ENCODE measurements at regions not wholly inside any gene's neighbourhood (a gene's known extent, or its start where the extent isn't known, plus 50 kb on each side); places are given as distances from the start of the nearest gene placed in this dataset.

- no peak overlapping the region for H3K27ac ChIP-seq
- no peak for TF ChIP-seq CTCF (IDR thresholded peaks at IDR 0.05)
- no peak for TF ChIP-seq POLR2A (IDR thresholded peaks at IDR 0.05)
- H3K27me3 ChIP-seq = no peaks in the 10 kb centered on the region
- intact Hi-C loops (cut with DNase I; ENCODE audit: low total_unique reads) = no loop called here
- H3K9me3 ChIP-seq = no peaks in the 10 kb centered on the region
- no peaks in the 10 kb centered on the region for H3K4me1 ChIP-seq
- no peak for DNase-seq
- H3K36me3 ChIP-seq (ENCODE audit: low read depth, missing control alignments) = no peaks in the 10 kb centered on the region
- WGBS, 2 donors = 90 to 95% methylated on average over 5 of the region's 5 CpGs
- no peak overlapping the region for H3K4me3 ChIP-seq
These were observed 1923.0 kb upstream of the PIK3C3 start for GRCh38 chr18:40032076-40032475.

- no peaks in the 10 kb centered on the region for H3K36me3 ChIP-seq (ENCODE audit: low read depth, missing control alignments)
- intact Hi-C loops (cut with DNase I; ENCODE audit: low total_unique reads) = no loop called here
- H3K27ac ChIP-seq = no peak overlapping the region
- H3K4me3 ChIP-seq = no peak overlapping the region
- TF ChIP-seq CTCF (IDR thresholded peaks at IDR 0.05) (no peak), POLR2A (IDR thresholded peaks at IDR 0.05) (no peak)
- H3K27me3 ChIP-seq = no peaks in the 10 kb centered on the region
- H3K4me1 ChIP-seq = no peaks in the 10 kb centered on the region
- DNase-seq = no peak
- 73 to 86% methylated on average over 1 of the region's 1 CpG for WGBS, 2 donors
- H3K9me3 ChIP-seq = no peaks in the 10 kb centered on the region
These were observed 1923.6 kb upstream of the PIK3C3 start for GRCh38 chr18:40031435-40031834.

- H3K27ac ChIP-seq = no peak overlapping the region
- no peaks in the 10 kb centered on the region for H3K9me3 ChIP-seq
- TF ChIP-seq CTCF (IDR thresholded peaks at IDR 0.05) = no peak
- TF ChIP-seq POLR2A (IDR thresholded peaks at IDR 0.05) = no peak
- intact Hi-C loops (cut with DNase I; ENCODE audit: low total_unique reads) = no loop called here
- WGBS, 2 donors = 92 to 93% methylated on average over 2 of the region's 2 CpGs
- H3K27me3 ChIP-seq = no peaks in the 10 kb centered on the region
- H3K4me1 ChIP-seq = no peaks in the 10 kb centered on the region
- no peak overlapping the region for H3K4me3 ChIP-seq
- DNase-seq = no peak
- no peaks in the 10 kb centered on the region for H3K36me3 ChIP-seq (ENCODE audit: low read depth, missing control alignments)
These were observed 1935.1 kb upstream of the PIK3C3 start for GRCh38 chr18:40019797-40020392.

GRCh38 chr18:40018266-40018665 is 1936.8 kb upstream of the PIK3C3 start:
- 69% methylated on average over 6 of the region's 6 CpGs for WGBS, 2 donors

More at GRCh38 chr18:40018266-40018665, 1936.8 kb upstream of the PIK3C3 start:
- Histone ChIP-seq H3K4me1 (no peaks in the 10 kb centered on the region), H3K9me3 (no peaks in the 10 kb centered on the region), H3K4me3 (no peak overlapping the region), H3K27me3 (no peaks in the 10 kb centered on the region), H3K36me3 (ENCODE audit: low read depth, missing control alignments) (no peaks in the 10 kb centered on the region), H3K27ac (no peak overlapping the region)
- intact Hi-C loops (cut with DNase I; ENCODE audit: low total_unique reads) = no loop called here
- no peak for DNase-seq
- TF ChIP-seq CTCF (IDR thresholded peaks at IDR 0.05) = no peak
- TF ChIP-seq POLR2A (IDR thresholded peaks at IDR 0.05) = no peak

Measured in testis (tissue), 2 donors.